ENCODE measurements at regions not wholly inside any gene's neighbourhood (a gene's known extent, or its start where the extent isn't known, plus 50 kb on each side); places are given as distances from the start of the nearest gene placed in this dataset.

DNA sequence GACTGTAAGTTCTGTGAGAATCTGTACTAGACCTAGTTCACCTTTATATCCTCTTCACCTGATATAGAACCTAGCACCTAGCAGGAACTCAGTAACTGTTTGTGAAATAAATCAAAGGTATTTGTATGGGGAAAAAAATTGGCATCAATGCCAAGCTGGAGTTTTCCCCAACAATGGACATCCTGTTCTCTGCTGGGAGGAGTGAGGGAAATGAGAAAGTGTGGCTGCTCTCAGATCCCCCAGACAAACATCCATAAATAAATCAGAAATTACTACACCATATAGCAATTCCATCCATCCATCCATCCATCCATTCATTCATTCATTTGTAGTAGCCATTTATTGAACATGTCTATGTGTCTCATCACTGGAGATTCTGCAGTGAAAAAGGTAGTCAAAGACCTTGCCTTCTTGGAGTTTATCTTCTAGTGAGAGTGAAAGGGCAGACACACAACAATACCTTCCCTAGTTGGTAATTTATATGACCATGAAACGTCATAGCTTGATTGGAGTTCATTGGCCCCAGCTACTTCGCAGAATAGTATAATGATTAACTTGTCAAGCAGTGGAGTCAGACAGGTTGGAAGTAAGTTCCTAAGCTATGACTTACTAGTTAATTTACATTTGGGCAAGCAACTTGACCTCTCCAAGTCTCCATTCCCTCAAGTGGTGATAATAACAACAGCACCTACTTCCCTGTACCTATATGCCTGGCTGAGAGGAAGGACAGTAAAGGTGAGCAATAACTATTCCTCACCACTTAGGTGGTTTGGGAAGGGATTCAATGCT, 98.7 kb upstream of the KIT start:
- Histone ChIP-seq H3K27ac (no peak overlapping the region), H3K4me1 (replicated peaks in 1 of 2) (no peaks in the 10 kb centered on the region), H3K4me3 (no peak overlapping the region)
- in situ Hi-C loops (cut with MboI; ENCODE audit: low pct_unique_long_range_greater_than_20kb in 2 of 9, low sequenced_read_pairs in 9 of 9, unreplicated experiment in 9 of 9): no loop called here
- 43 to 100% (median 76%) methylated on average over 1 to 2 of the region's 2 CpGs; no CpG with 5 or more reads in 2 of the 10 experiments for WGBS, 10 experiments
- no peak for ATAC-seq (replicated peaks in 6 of 8)

DNA sequence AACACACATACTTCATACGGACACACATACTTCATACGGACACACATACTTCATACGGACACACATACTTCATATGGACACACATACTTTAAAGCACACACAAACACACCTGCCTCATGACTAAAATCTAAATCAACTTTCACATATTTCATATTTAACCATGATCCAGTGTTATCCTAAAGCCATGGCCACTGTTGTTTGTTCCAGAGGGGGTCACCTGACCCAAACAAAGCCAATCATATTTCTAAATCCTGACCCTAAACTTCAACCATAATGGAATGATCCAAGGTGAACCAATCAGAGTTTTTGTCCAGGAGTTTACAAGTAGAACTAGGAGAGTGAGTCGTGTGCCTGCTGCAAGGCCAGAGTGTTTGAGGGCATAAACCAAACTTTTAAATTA, 97.2 kb upstream of the KIT start:
- Histone ChIP-seq H3K4me1 (replicated peaks in 1 of 2) (no peaks in the 10 kb centered on the region), H3K27ac (no peak overlapping the region), H3K4me3 (no peak overlapping the region)
- 16 to 88% (median 71%) methylated on average over 1 to 4 of the region's 4 CpGs; no CpG with 5 or more reads in 2 of the 10 experiments for WGBS, 10 experiments
- in situ Hi-C loops (cut with MboI; ENCODE audit: low pct_unique_long_range_greater_than_20kb in 2 of 9, low sequenced_read_pairs in 9 of 9, unreplicated experiment in 9 of 9): no loop called here
- no peak for ATAC-seq (replicated peaks in 6 of 8)

- in situ Hi-C loops (cut with MboI; ENCODE audit: low pct_unique_long_range_greater_than_20kb in 2 of 9, low sequenced_read_pairs in 9 of 9, unreplicated experiment in 9 of 9): no loop called here
- H3K4me1 ChIP-seq (replicated peaks in 1 of 2): no peaks in the 10 kb centered on the region
- no peak overlapping the region for H3K4me3 ChIP-seq
- no peak overlapping the region for H3K27ac ChIP-seq
- no peak for ATAC-seq (replicated peaks in 6 of 8)
- WGBS, 10 experiments: 92 to 100% (median 93%) methylated on average over 1 to 2 of the region's 5 CpGs; no CpG with 5 or more reads in 6 of the 10 experiments
Measured at GRCh38 chr4:54561940-54562339, 95.8 kb upstream of the KIT start.

GRCh38 chr4:54566608-54567007, 91.1 kb upstream of the KIT start:
- WGBS, 10 experiments: 60 to 100% (median 80%) methylated on average over 1 to 5 of the region's 5 CpGs; no CpG with 5 or more reads in 3 of the 10 experiments

DNA sequence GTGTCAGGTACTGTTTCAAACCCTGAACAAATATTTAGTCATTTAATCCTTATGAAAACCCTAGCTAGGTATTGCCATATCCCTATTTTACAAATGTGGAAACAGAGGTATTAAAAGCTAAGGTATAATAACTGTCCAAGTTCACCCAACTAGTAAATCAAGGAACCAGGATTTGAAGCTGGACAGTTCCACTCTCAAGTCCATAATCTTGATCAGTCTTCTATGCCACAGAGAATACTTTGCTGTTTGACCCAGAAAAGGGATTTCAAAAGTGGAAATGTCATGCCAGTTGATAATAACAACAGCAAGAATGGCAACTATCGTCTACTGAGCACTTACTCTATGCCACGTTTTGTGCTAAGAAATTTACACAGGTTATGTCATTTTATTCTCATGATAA, 90.4 kb upstream of the KIT start:
- no peak for ATAC-seq (replicated peaks in 6 of 8)
- Histone ChIP-seq H3K4me1 (replicated peaks in 1 of 2) (no peaks in the 10 kb centered on the region), H3K4me3 (no peak overlapping the region), H3K27ac (no peak overlapping the region)
- in situ Hi-C loops (cut with MboI; ENCODE audit: low pct_unique_long_range_greater_than_20kb in 2 of 9, low sequenced_read_pairs in 9 of 9, unreplicated experiment in 9 of 9): no loop called here
- WGBS, 10 experiments: 50 to 100% (median 81%) methylated on average over 1 to 2 of the region's 2 CpGs; no CpG with 5 or more reads in 3 of the 10 experiments

More at GRCh38 chr4:54566608-54567007, 91.1 kb upstream of the KIT start:
- no peaks in the 10 kb centered on the region for H3K4me1 ChIP-seq (replicated peaks in 1 of 2)
- in situ Hi-C loops (cut with MboI; ENCODE audit: low pct_unique_long_range_greater_than_20kb in 2 of 9, low sequenced_read_pairs in 9 of 9, unreplicated experiment in 9 of 9): no loop called here
- H3K27ac ChIP-seq: no peak overlapping the region
- H3K4me3 ChIP-seq: no peak overlapping the region
- ATAC-seq (replicated peaks in 6 of 8): no peak

DNA sequence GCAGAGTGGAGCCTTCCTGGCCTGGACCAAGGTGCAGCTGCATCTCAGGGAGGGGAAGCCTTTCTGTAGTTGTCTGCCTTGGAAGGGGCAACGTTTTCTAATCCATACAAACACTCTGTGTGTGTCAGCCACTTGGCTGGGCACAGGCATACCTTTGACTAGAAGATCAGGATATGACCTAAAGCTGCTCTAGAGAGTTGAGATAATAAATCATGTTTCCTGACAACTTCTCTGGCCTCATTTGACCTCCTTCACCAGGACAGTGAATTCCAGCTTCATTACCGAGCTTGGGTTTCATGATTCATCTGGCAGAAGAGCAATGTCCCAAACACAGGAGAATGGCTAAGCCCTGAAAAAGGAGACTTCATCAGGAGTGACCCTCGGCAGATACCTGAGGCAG, 89.6 kb upstream of the KIT start:
- H3K27ac ChIP-seq: no peak overlapping the region
- no peaks in the 10 kb centered on the region for H3K4me1 ChIP-seq (replicated peaks in 1 of 2)
- in situ Hi-C loops (cut with MboI; ENCODE audit: low pct_unique_long_range_greater_than_20kb in 2 of 9, low sequenced_read_pairs in 9 of 9, unreplicated experiment in 9 of 9): no loop called here
- no peak for ATAC-seq (replicated peaks in 6 of 8)
- WGBS, 10 experiments: 0 to 100% (median 27%) methylated on average over 1 to 2 of the region's 3 CpGs; no CpG with 5 or more reads in 3 of the 10 experiments
- no peak overlapping the region for H3K4me3 ChIP-seq

GRCh38 chr4:54570822-54571221, 86.9 kb upstream of the KIT start:
- Histone ChIP-seq H3K4me1 (replicated peaks in 1 of 2) (no peaks in the 10 kb centered on the region), H3K27ac (no peak overlapping the region), H3K4me3 (no peak overlapping the region)
- ATAC-seq (replicated peaks in 6 of 8): no peak
- WGBS, 10 experiments: 0 to 100% (median 61%) methylated on average over 1 to 2 of the region's 2 CpGs; no CpG with 5 or more reads in 1 of the 10 experiments
- in situ Hi-C loops (cut with MboI; ENCODE audit: low pct_unique_long_range_greater_than_20kb in 2 of 9, low sequenced_read_pairs in 9 of 9, unreplicated experiment in 9 of 9): no loop called here

DNA sequence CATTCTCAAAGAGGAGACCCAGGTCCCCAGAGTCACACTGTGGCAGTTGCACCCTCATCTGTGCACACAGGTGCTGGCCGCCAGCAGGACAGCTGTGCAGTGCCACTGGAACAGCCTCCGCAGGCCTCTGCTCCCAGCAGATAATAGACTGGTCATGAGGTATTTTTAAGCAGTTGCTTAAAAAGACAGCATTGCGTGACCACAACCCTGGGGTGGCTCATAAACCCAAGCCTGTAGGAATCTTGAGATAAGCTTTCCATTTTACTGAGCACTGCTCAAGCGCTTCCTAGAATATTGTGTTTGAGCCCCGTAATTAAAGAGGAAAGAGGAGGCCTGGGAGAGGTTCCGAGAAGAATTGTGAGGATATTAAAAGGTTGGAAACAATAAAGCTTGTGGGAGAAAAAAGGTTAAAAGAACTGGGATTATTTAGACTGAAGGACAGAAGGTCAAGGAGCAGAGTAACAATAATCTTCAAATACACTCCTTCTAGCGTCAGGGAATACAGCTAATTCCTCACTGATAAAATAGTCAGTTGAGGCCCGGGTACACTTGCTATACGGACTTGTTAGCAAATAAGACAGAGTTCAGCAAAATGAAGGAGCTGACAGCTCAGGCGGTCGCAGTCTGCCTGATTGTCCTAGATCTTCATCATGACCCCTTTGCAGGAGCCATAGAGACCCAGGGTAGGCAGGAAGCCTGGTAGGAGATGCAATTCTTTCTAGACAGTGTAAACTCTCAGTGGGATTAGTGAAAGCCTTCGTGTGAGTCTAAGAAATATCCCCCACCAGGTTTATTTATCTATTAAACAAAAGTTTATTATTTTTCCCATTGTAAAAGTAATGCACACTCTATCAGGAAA, 86.2 kb upstream of the KIT start:
- Histone ChIP-seq H3K27ac (no peak overlapping the region), H3K4me1 (replicated peaks in 1 of 2) (no peaks in the 10 kb centered on the region), H3K4me3 (no peak overlapping the region)
- no peak for ATAC-seq (replicated peaks in 6 of 8)
- in situ Hi-C loops (cut with MboI; ENCODE audit: low pct_unique_long_range_greater_than_20kb in 2 of 9, low sequenced_read_pairs in 9 of 9, unreplicated experiment in 9 of 9): no loop called here
- WGBS, 10 experiments: 73 to 93% (median 83%) methylated on average over 3 to 12 of the region's 12 CpGs

GRCh38 chr4:54572152-54572542, 85.6 kb upstream of the KIT start:
- no peak overlapping the region for H3K27ac ChIP-seq
- ATAC-seq (replicated peaks in 6 of 8): no peak
- H3K4me1 ChIP-seq (replicated peaks in 1 of 2): no peaks in the 10 kb centered on the region
- in situ Hi-C loops (cut with MboI; ENCODE audit: low pct_unique_long_range_greater_than_20kb in 2 of 9, low sequenced_read_pairs in 9 of 9, unreplicated experiment in 9 of 9): no loop called here
- no peak overlapping the region for H3K4me3 ChIP-seq

DNA sequence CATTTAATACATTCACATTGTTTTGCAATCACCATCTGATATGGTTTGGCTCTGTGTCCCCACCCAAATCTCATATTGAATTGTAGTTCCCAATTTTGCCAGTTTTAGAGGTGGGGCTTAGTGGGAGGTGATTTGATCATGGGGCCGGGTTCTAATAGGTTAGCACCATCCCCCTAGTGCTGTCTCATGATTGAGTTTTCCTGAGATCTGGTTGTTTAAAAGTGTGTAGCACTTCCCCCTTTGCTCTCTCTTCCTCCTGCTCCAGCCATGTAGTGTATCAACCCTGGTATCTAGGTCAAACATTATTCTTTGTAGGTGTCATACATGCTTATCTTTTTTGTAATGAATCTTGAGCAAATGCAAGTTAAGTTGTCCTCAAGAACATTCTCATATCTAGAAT, 83.3 kb upstream of the KIT start:
- WGBS, 10 experiments: 33 to 100% (median 92%) methylated on average over 1 of the region's 1 CpG; no CpG with 5 or more reads in 4 of the 10 experiments
- ATAC-seq (replicated peaks in 6 of 8): no peak
- H3K4me3 ChIP-seq: no peak overlapping the region
- in situ Hi-C loops (cut with MboI; ENCODE audit: low pct_unique_long_range_greater_than_20kb in 2 of 9, low sequenced_read_pairs in 9 of 9, unreplicated experiment in 9 of 9): no loop called here
- no peaks in the 10 kb centered on the region for H3K4me1 ChIP-seq (replicated peaks in 1 of 2)
- no peak overlapping the region for H3K27ac ChIP-seq

GRCh38 chr4:54575919-54576318, 81.8 kb upstream of the KIT start:
- H3K27ac ChIP-seq: no peak overlapping the region
- in situ Hi-C loops (cut with MboI; ENCODE audit: low pct_unique_long_range_greater_than_20kb in 2 of 9, low sequenced_read_pairs in 9 of 9, unreplicated experiment in 9 of 9): no loop called here
- WGBS, 10 experiments: 0 to 100% (median 94%) methylated on average over 1 to 2 of the region's 2 CpGs; no CpG with 5 or more reads in 3 of the 10 experiments
- no peak for ATAC-seq (replicated peaks in 6 of 8)
- H3K4me1 ChIP-seq (replicated peaks in 1 of 2): no peaks in the 10 kb centered on the region
- H3K4me3 ChIP-seq: no peak overlapping the region

DNA sequence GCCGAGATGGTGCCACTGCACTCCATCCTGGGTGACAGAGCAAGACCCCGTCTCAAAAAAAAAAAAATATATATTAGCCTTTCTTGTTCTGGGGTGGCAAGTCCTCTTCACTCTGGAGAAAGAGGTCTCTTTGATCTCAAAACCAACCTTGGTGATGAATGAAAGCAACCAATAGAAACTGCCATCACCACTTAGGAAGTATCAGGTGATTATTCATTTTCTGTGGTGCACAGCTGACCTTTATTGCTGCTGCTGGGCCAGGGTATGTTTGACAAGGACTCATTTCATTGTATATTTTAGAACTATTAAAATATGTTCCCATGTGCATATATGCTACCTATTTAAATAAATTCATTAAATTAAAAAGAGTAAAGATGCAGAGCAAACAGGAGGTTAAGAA, 76.0 kb upstream of the KIT start:
- ATAC-seq (replicated peaks in 6 of 8): peak in 1 of 8 experiments; percentile 38
- WGBS, 10 experiments: 20 to 80% (median 40%) methylated on average over 1 to 2 of the region's 2 CpGs; no CpG with 5 or more reads in 5 of the 10 experiments
- Histone ChIP-seq H3K27ac (no peak overlapping the region), H3K4me1 (replicated peaks in 1 of 2) (no peaks in the 10 kb centered on the region), H3K4me3 (no peak overlapping the region)
- in situ Hi-C loops (cut with MboI; ENCODE audit: low pct_unique_long_range_greater_than_20kb in 2 of 9, low sequenced_read_pairs in 9 of 9, unreplicated experiment in 9 of 9): no loop called here

GRCh38 chr4:54585321-54586000, 72.3 kb upstream of the KIT start:
- H3K4me1 ChIP-seq (replicated peaks in 1 of 2): no peaks in the 10 kb centered on the region
- peak in 1 of 8 experiments; percentile 9 for ATAC-seq (replicated peaks in 6 of 8)
- 72 to 100% (median 86%) methylated on average over 1 to 8 of the region's 8 CpGs; no CpG with 5 or more reads in 1 of the 10 experiments for WGBS, 10 experiments
- no peak overlapping the region for H3K4me3 ChIP-seq
- in situ Hi-C loops (cut with MboI; ENCODE audit: low pct_unique_long_range_greater_than_20kb in 2 of 9, low sequenced_read_pairs in 9 of 9, unreplicated experiment in 9 of 9): no loop called here
- no peak overlapping the region for H3K27ac ChIP-seq

Data from motor neuron (in vitro differentiated cells).